ENCODE measurements at regions not wholly inside any gene's neighbourhood (a gene's known extent, or its start where the extent isn't known, plus 50 kb on each side); places are given as distances from the start of the nearest gene placed in this dataset.

- DNase-seq = no peak
These were observed 360.4 kb upstream of the ZNF608 start for GRCh38 chr5:125106881-125107280.

- DNase-seq = no peak
These were observed 362.9 kb upstream of the ZNF608 start for GRCh38 chr5:125109293-125109692.

GRCh38 chr5:125109816-125110215, 363.4 kb upstream of the ZNF608 start:
- no peak for DNase-seq

GRCh38 chr5:125112196-125112595, 365.8 kb upstream of the ZNF608 start:
- no peak for DNase-seq

GRCh38 chr5:125113328-125113727, 366.9 kb upstream of the ZNF608 start:
- no peak for DNase-seq

- DNase-seq = no peak
These were observed 368.7 kb upstream of the ZNF608 start for GRCh38 chr5:125115195-125115525.

GRCh38 chr5:125117566-125117965, 371.1 kb upstream of the ZNF608 start:
- DNase-seq = no peak

- DNase-seq = no peak
These were observed 373.6 kb upstream of the ZNF608 start for GRCh38 chr5:125120012-125120411.

- no peak for DNase-seq
These were observed 378.8 kb upstream of the ZNF608 start for GRCh38 chr5:125125031-125125823.

- DNase-seq = no peak
These were observed 379.6 kb upstream of the ZNF608 start for GRCh38 chr5:125126050-125126449.

GRCh38 chr5:125129151-125129806, 382.8 kb upstream of the ZNF608 start:
- no peak for DNase-seq

- no peak for DNase-seq
These were observed 384.2 kb upstream of the ZNF608 start for GRCh38 chr5:125130591-125130990.

- no peak for DNase-seq
These were observed 388.0 kb upstream of the ZNF608 start for GRCh38 chr5:125134216-125135081.

GRCh38 chr5:125137535-125137934, 391.1 kb upstream of the ZNF608 start:
- no peak for DNase-seq

- DNase-seq = no peak
These were observed 391.8 kb upstream of the ZNF608 start for GRCh38 chr5:125138266-125138665.

- no peak for DNase-seq
These were observed 393.2 kb upstream of the ZNF608 start for GRCh38 chr5:125139590-125139989.

GRCh38 chr5:125140220-125140619, 393.8 kb upstream of the ZNF608 start:
- DNase-seq = no peak

- DNase-seq = no peak
These were observed 394.4 kb upstream of the ZNF608 start for GRCh38 chr5:125140855-125141254.

GRCh38 chr5:125142458-125142857, 396.0 kb upstream of the ZNF608 start:
- DNase-seq = no peak

- DNase-seq = no peak
These were observed 396.6 kb upstream of the ZNF608 start for GRCh38 chr5:125143011-125143410.

GRCh38 chr5:125148076-125148475, 401.6 kb upstream of the ZNF608 start:
- no peak for DNase-seq

- DNase-seq = no peak
These were observed 402.3 kb upstream of the ZNF608 start for GRCh38 chr5:125148706-125149105.

GRCh38 chr5:125149110-125149509, 402.7 kb upstream of the ZNF608 start:
- no peak for DNase-seq

- DNase-seq = no peak
These were observed 403.1 kb upstream of the ZNF608 start for GRCh38 chr5:125149527-125149926.
